IMR-90 (cell line): ENCODE measurements at regions not wholly inside any gene's neighbourhood (a gene's known extent, or its start where the extent isn't known, plus 50 kb on each side); places are given as distances from the start of the nearest gene placed in this dataset.

Experiments
- ATAC-seq: fragments of 200-7000 bp; cut with Tn5 transposase; 2 replicates; pipeline ENCODE4 v1.9.1; 2020; ENCODE audit warnings: low read depth, mild to moderate bottlenecking, moderate library complexity
- BruUV-seq: library from RNA; stranded (reverse); fragments of 400-500 nt; replicated peaks from 2 replicates; lab custom pipeline; 2021; lab: Mats Ljungman, UMichigan
- CTCF ChIA-PET: fragments of 300-600 bp; formaldehyde crosslinking; extraction: SDS; loops from one replicate; lab custom pipeline; 2021; ENCODE audit warnings: antibody characterized with exemption; lab: Yijun Ruan, JAX
- POLR2A ChIA-PET: fragments of 300-600 bp; sonication (Branson Sonifier 250); formaldehyde crosslinking; loops from one replicate; lab custom pipeline; 2022; ENCODE audit warnings: antibody characterized with exemption; ENCODE audit not compliant: unreplicated experiment; lab: Charles Lee
- DNase-seq: peaks from one replicate; pipeline ENCODE4 v3.0.0; 2013
- H2AFZ ChIP-seq: replicated peaks from 2 replicates; pipeline ENCODE3; 2013; ENCODE audit warnings: low read length, mild to moderate bottlenecking; ENCODE audit not compliant: poor library complexity
- H2AK5ac ChIP-seq: 2 replicates; pipeline ENCODE4 v1.6.1; 2013; ENCODE audit warnings: low read depth, low read length, inconsistent platforms
- H2AK9ac ChIP-seq: replicated peaks from 2 replicates; pipeline ENCODE3; 2013; ENCODE audit warnings: mild to moderate bottlenecking, low read depth, low read length, moderate library complexity; ENCODE audit not compliant: poor library complexity
- H2BK120ac ChIP-seq: 2 replicates; pipeline ENCODE4 v1.6.1; 2013; ENCODE audit warnings: low read depth, low read length, inconsistent platforms
- H2BK15ac ChIP-seq: 3 replicates; pipeline ENCODE4 v1.6.1; 2013; ENCODE audit warnings: low read depth, low read length, inconsistent platforms
- H2BK20ac ChIP-seq: 2 replicates; pipeline ENCODE4 v1.6.1; 2013; ENCODE audit warnings: low read depth, mild to moderate bottlenecking, inconsistent platforms, low read length, moderate library complexity
- H2BK5ac ChIP-seq: 2 replicates; pipeline ENCODE4 v1.6.1; 2013; ENCODE audit warnings: mild to moderate bottlenecking, low read depth, low read length, inconsistent platforms; ENCODE audit not compliant: poor library complexity, severe bottlenecking
- H3K14ac ChIP-seq: replicated peaks from 2 replicates; pipeline ENCODE4 v1.6.1; 2013; ENCODE audit warnings: low read depth, low read length, inconsistent platforms
- H3K18ac ChIP-seq: 2 replicates; pipeline ENCODE4 v1.6.1; 2013; ENCODE audit warnings: low read depth, low read length, control low read depth
- H3K23ac ChIP-seq: 2 replicates; pipeline ENCODE4 v1.6.1; 2013; ENCODE audit warnings: low read depth, low read length, inconsistent platforms
- H3K27ac ChIP-seq: 2 replicates; pipeline ENCODE4 v1.5.1; 2013; ENCODE audit warnings: mild to moderate bottlenecking, control low read depth, low read length; ENCODE audit not compliant: insufficient read depth
- H3K27me3 ChIP-seq: 2 replicates; pipeline ENCODE4 v1.6.1; 2013; ENCODE audit warnings: low read length; ENCODE audit not compliant: control insufficient read depth, insufficient read depth
- H3K36me3 ChIP-seq: 2 replicates; pipeline ENCODE4 v1.6.1; 2013; ENCODE audit warnings: low read length, mixed read lengths; ENCODE audit not compliant: control insufficient read depth, insufficient read depth
- H3K4ac ChIP-seq: 2 replicates; pipeline ENCODE4 v1.6.1; 2013; ENCODE audit warnings: low read depth, low read length, inconsistent platforms
- H3K4me1 ChIP-seq: 2 replicates; pipeline ENCODE4 v1.6.1; 2013; ENCODE audit warnings: low read length, mixed read lengths; ENCODE audit not compliant: control insufficient read depth, insufficient read depth
- H3K4me2 ChIP-seq: 2 replicates; pipeline ENCODE4 v1.6.1; 2013; ENCODE audit warnings: low read depth, mild to moderate bottlenecking, control low read depth, low read length, moderate library complexity
- H3K4me3 ChIP-seq: 2 replicates; pipeline ENCODE4 v1.5.1; 2013; ENCODE audit warnings: low read depth, mild to moderate bottlenecking, control low read depth, low read length, moderate library complexity; ENCODE audit not compliant: insufficient read depth
- H3K56ac ChIP-seq: 2 replicates; pipeline ENCODE4 v1.6.1; 2013; ENCODE audit warnings: low read length, inconsistent platforms; ENCODE audit not compliant: insufficient read depth; ENCODE audit errors: extremely low read depth
- H3K79me1 ChIP-seq, 2 experiments: 2 replicates each; pipeline ENCODE4 v1.6.1; 2013; ENCODE audit warnings: low read length in 2 of 2, inconsistent platforms in 1 of 2, low read depth in 1 of 2
- H3K9ac ChIP-seq: 2 replicates; pipeline ENCODE4 v1.6.1; 2013; ENCODE audit warnings: low read depth, low read length, control low read depth
- H3K9me1 ChIP-seq: 2 replicates; pipeline ENCODE4 v1.6.1; 2013; ENCODE audit warnings: low read length, inconsistent platforms; ENCODE audit not compliant: insufficient read depth
- H3K9me3 ChIP-seq: 2 replicates; pipeline ENCODE4 v1.6.1; 2013; ENCODE audit warnings: low read length; ENCODE audit not compliant: control insufficient read depth, insufficient read depth
- H4K20me1 ChIP-seq: 2 replicates; pipeline ENCODE4 v1.6.1; 2013; ENCODE audit warnings: low read length, inconsistent platforms; ENCODE audit not compliant: insufficient read depth
- H4K5ac ChIP-seq: 2 replicates; pipeline ENCODE4 v1.6.1; 2013; ENCODE audit warnings: mild to moderate bottlenecking, low read depth, low read length, control low read depth
- H4K8ac ChIP-seq, 2 experiments: 2 replicates each; pipeline ENCODE4 v1.6.1; 2013; ENCODE audit warnings: low read depth in 2 of 2, low read length in 2 of 2, control low read depth in 1 of 2, inconsistent platforms in 1 of 2
- H4K91ac ChIP-seq: 2 replicates; pipeline ENCODE4 v1.6.1; 2013; ENCODE audit warnings: low read depth, low read length, inconsistent platforms; ENCODE audit not compliant: insufficient read depth
- BHLHE40 ChIP-seq: fragments of 150-350 bp; IDR thresholded peaks from 2 replicates; pipeline ENCODE4 v1.6.1; 2016; ENCODE audit warnings: mild to moderate bottlenecking, low read depth, low read length
- CEBPB ChIP-seq: IDR thresholded peaks from 2 replicates; pipeline ENCODE4 v1.6.1; 2012; ENCODE audit warnings: low read depth, low read length, improper control_type of control experiment
- ELK1 ChIP-seq: fragments of 150-350 bp; IDR thresholded peaks from 2 replicates; pipeline ENCODE4 v1.6.1; 2016; ENCODE audit warnings: low read depth, mild to moderate bottlenecking, low read length, moderate library complexity, borderline replicate concordance
- MAZ ChIP-seq: IDR thresholded peaks from 2 replicates; pipeline ENCODE4 v1.6.1; 2012; ENCODE audit warnings: low read depth, mild to moderate bottlenecking, low read length, improper control_type of control experiment, moderate library complexity, borderline replicate concordance
- MXI1 ChIP-seq: IDR thresholded peaks from 2 replicates; pipeline ENCODE4 v1.6.1; 2012; ENCODE audit warnings: low read depth, mild to moderate bottlenecking, low read length, moderate library complexity, borderline replicate concordance
- POLR2A ChIP-seq: IDR thresholded peaks from 2 replicates; pipeline ENCODE4 v1.6.1; 2012; ENCODE audit warnings: mild to moderate bottlenecking, low read depth, low read length
- RAD21 ChIP-seq: IDR thresholded peaks from 2 replicates; pipeline ENCODE4 v1.6.1; 2012; ENCODE audit warnings: low read length, improper control_type of control experiment
- USF2 ChIP-seq: fragments of 150-350 bp; IDR thresholded peaks from 2 replicates; pipeline ENCODE4 v1.6.1; 2017; ENCODE audit warnings: mild to moderate bottlenecking, antibody characterized with exemption, low read length, low read depth
- WGBS, 2 experiments: methylation state at CpG; one replicate each; pipeline versions ENCODE4 v1.1.5 to v1.1.7; 2013; ENCODE audit warnings: missing lambda C conversion rate in 2 of 2; ENCODE audit not compliant: insufficient read length in 1 of 2; ENCODE audit errors: extremely low coverage in 2 of 2; 5-methylcytosine and 5-hydroxymethylcytosine counted together
- dilution Hi-C: fragments of 300-500 bp; cut with HindIII; formaldehyde crosslinking; loops from one replicate; pipeline ENCODE4 v1.14.3; 2018; ENCODE audit warnings: low sequenced_read_pairs; ENCODE audit not compliant: unreplicated experiment
- in situ Hi-C: fragments of 300-500 bp; cut with MboI; formaldehyde crosslinking; loops from 3 replicates; pipeline ENCODE4 v1.14.3; 2019; ENCODE audit warnings: low sequenced_read_pairs, inconsistent platforms, mixed read lengths
- intact Hi-C: fragments of 100-400 bp; cut with micrococcal nuclease; formaldehyde crosslinking; loops from 2 replicates; pipeline ENCODE4 v1.10.0; 2022

GRCh38 chr18:75588412-75588811 lies 160.9 kb upstream of the SMIM21 start:
- Histone ChIP-seq H3K4ac (no peak overlapping the region), H3K79me1 (no peaks in the 10 kb centered on the region), H3K9me3 (peaks cover 6% of the 10 kb centered on the region), H3K18ac (no peak overlapping the region), H2AK5ac (no peak overlapping the region), H3K4me1 (no peaks in the 10 kb centered on the region), H2BK120ac (no peak overlapping the region), H3K4me3 (no peak overlapping the region), H2BK15ac (no peak overlapping the region), H4K91ac (no peak overlapping the region), H2BK5ac (no peak overlapping the region), H2AFZ (no peak overlapping the region), H3K9ac (no peak overlapping the region), H3K9me1 (no peaks in the 10 kb centered on the region), H4K20me1 (no peaks in the 10 kb centered on the region), H4K5ac (no peak overlapping the region), H3K27me3 (no peaks in the 10 kb centered on the region), H3K36me3 (no peaks in the 10 kb centered on the region), H2BK20ac (no peak overlapping the region), H4K8ac (no peak overlapping the region), H3K56ac (no peak overlapping the region), H3K27ac (no peak overlapping the region), H3K23ac (no peak overlapping the region), H3K14ac (no peak overlapping the region), H3K4me2 (no peak overlapping the region), H2AK9ac (no peak overlapping the region)
- TF ChIP-seq POLR2A (no peak), RAD21 (no peak), USF2 (no peak), ELK1 (no peak), MAZ (no peak), BHLHE40 (no peak), CEBPB (no peak), MXI1 (no peak)
- dilution Hi-C loops (no loop called here), in situ Hi-C loops (no loop called here), intact Hi-C loops (loop anchor here (10.0 kb wide), 1 partner anchor 174 kb away; no protein-coding TSS in a partner anchor)
- ChIA-PET POLR2A (no interaction called here), CTCF (interaction anchor here (0.6 kb wide), 1 partner anchor 11 kb away, joined by 3 read pairs; no protein-coding TSS in a partner anchor)
- no TSS peak for BruUV-seq
- DNase-seq (no peak), ATAC-seq (no peak)
- WGBS, 2 experiments, result no CpG with 5 or more reads among the region's 16 CpGs
